ENCODE measurements at regions not wholly inside any gene's neighbourhood (a gene's known extent, or its start where the extent isn't known, plus 50 kb on each side); places are given as distances from the start of the nearest gene placed in this dataset.

GRCh38 chrX:568311-568710 lies 62.3 kb upstream of the SHOX start:
- TF ChIP-seq SRF (IDR thresholded peaks at IDR 0.05; ENCODE audit: low read depth): no peak
- no peak for TF ChIP-seq SIN3A (IDR thresholded peaks at IDR 0.05; ENCODE audit: low read depth)
- TF ChIP-seq YY1 (IDR thresholded peaks at IDR 0.05; ENCODE audit: extremely low read depth, insufficient replicate concordance, low read depth, low read length): no peak
- no peak for TF ChIP-seq ZNF274 (IDR thresholded peaks at IDR 0.05; ENCODE audit: low read depth, low read length)
- TF ChIP-seq EGR1 (IDR thresholded peaks at IDR 0.05; ENCODE audit: low read depth): no peak
- TF ChIP-seq SP1 (IDR thresholded peaks at IDR 0.05; ENCODE audit: low read depth): no peak
- no peak for TF ChIP-seq CTCF (IDR thresholded peaks at IDR 0.05 in 2 of 3, conservative IDR thresholded peaks at IDR 0.05 in 1 of 3; ENCODE audit: borderline replicate concordance in 1 of 3, insufficient read depth in 1 of 3, low read depth in 2 of 3, low read length in 2 of 3)
- no peak for TF ChIP-seq POLR2AphosphoS5 (IDR thresholded peaks at IDR 0.05; ENCODE audit: low read depth, low read length)
- no peak for TF ChIP-seq EZH2 (IDR thresholded peaks at IDR 0.05)
- no peak for TF ChIP-seq POLR2A (IDR thresholded peaks at IDR 0.05; ENCODE audit: borderline replicate concordance, extremely low read depth, insufficient read depth, insufficient read length)
- TF ChIP-seq RAD21 (IDR thresholded peaks at IDR 0.05; ENCODE audit: low read depth): no peak
- ChIA-PET RAD21 (ENCODE audit: low non-redundant PET in 1 of 2, low total read pairs in 2 of 2, uncharacterized antibody in 2 of 2, unreplicated experiment in 2 of 2) (no interaction called here), CTCF (no interaction called here), POLR2A (no interaction called here)
- DNase-seq (ENCODE audit: low read depth, low spot score) (no peak), ATAC-seq (no peak)
- Histone ChIP-seq H3K27me3 (ENCODE audit: insufficient read depth, low read length) (no peaks in the 10 kb centered on the region), H2AFZ (ENCODE audit: low read depth, low read length, poor library complexity, severe bottlenecking) (no peak overlapping the region), H3K4me3 (replicated peaks in 1 of 2; ENCODE audit: low read depth in 1 of 2, low read length in 2 of 2) (no peak overlapping the region), H3K27ac (ENCODE audit: low read depth, low read length) (no peak overlapping the region), H4K20me1 (ENCODE audit: insufficient read depth) (no peaks in the 10 kb centered on the region), H3K79me2 (ENCODE audit: insufficient read depth, low read length) (no peaks in the 10 kb centered on the region), H3K9me3 (ENCODE audit: control insufficient read depth in 1 of 2, insufficient read depth in 1 of 2, low read depth in 1 of 2, low read length in 2 of 2) (no peaks in the 10 kb centered on the region), H3K9ac (ENCODE audit: low read length) (no peak overlapping the region), H3K4me1 (ENCODE audit: control insufficient read depth in 1 of 2, insufficient read depth in 2 of 2, low read length in 2 of 2) (no peaks in the 10 kb centered on the region), H3K36me3 (ENCODE audit: control insufficient read depth in 1 of 2, insufficient read depth in 2 of 2, low read length in 2 of 2) (no peaks in the 10 kb centered on the region), H3K4me2 (ENCODE audit: low read length) (no peak overlapping the region), H3K9me2 (ENCODE audit: insufficient read depth) (no peaks in the 10 kb centered on the region)
- no TSS peak for BruUV-seq (replicated peaks)
- intact Hi-C loops (cut with micrococcal nuclease): no loop called here
